RCC 7860 (cell line): ENCODE measurements at regions not wholly inside any gene's neighbourhood (a gene's known extent, or its start where the extent isn't known, plus 50 kb on each side); places are given as distances from the start of the nearest gene placed in this dataset.
"Not testable (repeated sequence)": the region's sequence is repeated elsewhere in the genome, so short reads cannot be mapped to it uniquely, and the experiment has no call there.

Experiments used
- DNase-seq: peaks from one replicate; pipeline ENCODE4 v3.0.0-alpha.2; 2015; ENCODE audit warnings: low spot score
- FAIRE-seq: peaks from 2 replicates; lab custom pipeline; 2012; peaks lifted over from hg19 to GRCh38; lab: Jason Lieb, UNC

- DNase-seq (no peak), FAIRE-seq (no peak)
Observed at GRCh38 chr11:57047610-57048009, 58.9 kb downstream of the OR5AK2 start.

- no peak for FAIRE-seq
- DNase-seq: no peak
Observed at GRCh38 chr11:57049749-57050148, 61.0 kb downstream of the OR5AK2 start.

- no peak for DNase-seq
- FAIRE-seq: no peak
Observed at GRCh38 chr11:57054817-57055216, 66.1 kb downstream of the OR5AK2 start.

DNA sequence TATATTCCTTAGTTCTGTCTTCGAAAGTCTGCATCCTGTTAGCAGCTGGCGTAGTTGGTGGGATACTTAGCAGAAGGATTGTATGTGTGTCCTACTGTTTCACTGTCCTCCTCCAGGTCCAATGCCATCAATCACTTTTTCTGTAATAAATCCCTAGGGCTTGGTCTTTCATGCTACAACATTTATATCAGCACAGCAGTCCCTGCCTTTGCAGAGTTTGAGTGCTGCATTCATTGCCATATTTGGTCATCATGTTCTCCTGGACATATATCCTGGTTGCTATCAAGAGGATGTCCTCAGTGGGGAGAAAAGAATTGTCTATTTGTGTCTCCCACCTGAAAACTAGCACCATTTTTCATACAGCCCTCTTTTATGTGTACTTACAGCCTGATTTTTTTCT is 67.0 kb downstream of the OR5AK2 start:
- no peak for FAIRE-seq
- no peak for DNase-seq

DNA sequence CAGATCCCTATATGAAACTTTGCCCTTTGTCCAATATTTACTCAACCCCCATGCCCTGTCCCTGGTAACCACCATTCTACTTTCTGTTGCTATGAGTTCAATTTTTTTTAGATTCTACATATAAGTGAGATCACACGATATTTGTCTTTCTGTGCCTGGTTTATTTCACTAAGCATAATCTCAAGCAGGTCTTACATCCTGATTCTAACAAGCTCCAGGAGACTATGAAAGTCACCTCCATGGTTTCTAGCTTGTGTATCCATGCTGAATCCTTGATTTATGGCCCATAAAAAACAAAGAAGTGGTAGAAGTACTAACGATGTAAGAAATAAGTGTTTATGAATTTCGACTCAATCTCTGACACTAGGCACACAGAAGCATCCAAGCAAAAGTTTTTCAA is 68.0 kb downstream of the OR5AK2 start:
- no peak for FAIRE-seq
- DNase-seq: no peak

- no peak for FAIRE-seq
- DNase-seq: no peak
Observed at GRCh38 chr11:57057561-57057960, 68.8 kb downstream of the OR5AK2 start.

DNA sequence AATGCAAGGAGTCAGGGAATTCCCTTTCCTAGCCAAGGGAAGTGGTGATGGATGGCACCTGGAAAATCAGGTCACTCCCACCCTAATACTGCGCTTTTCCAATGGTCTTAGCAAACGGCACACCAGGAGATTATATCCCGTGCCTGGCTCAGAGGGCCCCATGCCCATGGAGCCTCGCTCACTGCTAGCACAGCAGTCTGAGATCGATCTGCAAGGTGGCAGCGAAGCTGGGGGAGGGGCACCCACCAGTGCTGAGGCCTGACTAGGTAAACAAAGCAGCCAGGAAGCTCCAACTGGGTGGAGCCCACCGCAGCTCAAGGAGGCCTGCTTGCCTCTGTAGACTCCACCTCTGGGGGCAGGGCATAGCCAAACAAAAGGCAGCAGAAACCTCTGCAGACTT is 74.2 kb downstream of the OR5AK2 start:
- not testable (repeated sequence) for FAIRE-seq, DNase-seq

DNA sequence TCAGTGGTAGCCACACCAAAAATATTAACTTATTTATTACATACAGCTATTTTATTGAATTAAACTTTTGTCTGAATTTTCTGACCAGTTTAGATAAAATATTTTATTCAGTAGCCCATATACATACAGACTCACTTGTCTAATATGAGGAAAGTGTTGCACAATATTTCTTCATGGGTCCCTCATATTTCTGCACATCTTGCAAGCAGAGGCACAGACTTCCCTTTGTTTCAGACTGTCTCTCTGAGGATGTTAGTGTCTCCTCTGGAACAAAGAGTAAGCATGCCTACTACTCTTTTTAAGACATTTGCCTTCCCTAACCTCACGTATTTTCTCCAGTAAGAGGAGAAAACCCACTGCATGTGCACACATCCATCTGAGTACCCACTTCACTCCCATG is 81.2 kb downstream of the OR5AK2 start:
- no peak for FAIRE-seq
- DNase-seq: no peak

DNA sequence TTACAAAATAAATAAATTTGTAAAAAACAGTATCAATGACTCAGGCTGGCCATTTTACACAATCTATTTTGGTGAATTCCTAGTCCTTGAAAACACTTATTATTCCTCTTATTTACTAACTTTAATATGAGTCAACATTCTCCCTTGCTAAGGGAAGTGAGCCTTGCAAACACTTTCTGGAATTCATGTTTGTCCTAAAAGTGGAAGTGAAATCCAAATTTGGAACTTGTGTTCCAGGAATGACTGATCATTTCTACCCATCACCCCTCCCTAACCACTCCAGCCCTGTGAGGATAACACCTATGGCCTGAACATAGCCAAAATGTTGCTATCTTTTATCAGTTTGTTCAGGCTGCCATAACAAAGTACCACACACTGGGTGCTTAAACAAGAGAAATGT is 83.1 kb downstream of the OR5AK2 start:
- no peak for DNase-seq
- no peak for FAIRE-seq

GRCh38 chr11:57072640-57073039 is 83.9 kb downstream of the OR5AK2 start:
- peak; percentile 75 for FAIRE-seq
- DNase-seq: peak; percentile 80

GRCh38 chr11:57073128-57073527 is 84.4 kb downstream of the OR5AK2 start:
- FAIRE-seq: no peak
- DNase-seq: no peak

DNA sequence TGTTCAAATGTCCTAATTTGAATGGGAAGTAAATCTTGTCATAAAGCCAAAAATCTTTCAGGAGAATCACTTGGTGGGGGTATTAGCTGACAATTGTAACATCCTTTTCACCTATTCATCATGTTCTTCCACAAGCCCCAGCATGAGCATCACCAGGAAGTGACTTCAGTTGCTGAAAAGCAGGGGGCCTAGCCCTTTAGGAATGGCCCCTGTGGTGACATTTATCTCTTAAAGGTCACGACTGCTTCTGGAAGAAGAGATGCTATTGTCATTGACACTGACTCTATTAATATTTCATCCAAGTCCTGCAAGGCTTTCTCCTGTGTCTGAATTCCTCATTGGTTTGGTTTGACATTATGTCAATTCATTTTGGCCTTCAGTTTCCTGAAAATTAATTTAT is 92.6 kb downstream of the OR5AK2 start:
- FAIRE-seq (no peak), DNase-seq (no peak)

DNA sequence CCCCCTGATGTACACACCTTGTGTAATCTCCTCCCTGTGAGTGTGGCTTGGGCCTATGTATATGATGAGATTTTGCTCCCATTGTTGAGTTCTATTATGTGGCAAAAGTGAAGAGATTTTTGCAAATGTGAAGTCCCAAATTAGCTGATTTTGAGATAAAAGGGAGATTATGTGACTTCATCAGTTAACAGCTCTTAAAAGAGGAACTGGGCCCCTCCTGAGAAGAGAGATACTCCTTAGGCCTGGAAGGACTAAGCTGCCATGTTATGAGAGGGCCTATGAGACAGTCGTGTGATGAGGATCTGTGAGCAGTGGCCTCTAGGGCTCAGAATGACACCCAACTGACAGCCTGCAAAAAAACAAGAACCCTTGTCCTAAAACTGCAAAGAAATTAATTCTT is 93.4 kb downstream of the OR5AK2 start:
- FAIRE-seq: no peak

DNA sequence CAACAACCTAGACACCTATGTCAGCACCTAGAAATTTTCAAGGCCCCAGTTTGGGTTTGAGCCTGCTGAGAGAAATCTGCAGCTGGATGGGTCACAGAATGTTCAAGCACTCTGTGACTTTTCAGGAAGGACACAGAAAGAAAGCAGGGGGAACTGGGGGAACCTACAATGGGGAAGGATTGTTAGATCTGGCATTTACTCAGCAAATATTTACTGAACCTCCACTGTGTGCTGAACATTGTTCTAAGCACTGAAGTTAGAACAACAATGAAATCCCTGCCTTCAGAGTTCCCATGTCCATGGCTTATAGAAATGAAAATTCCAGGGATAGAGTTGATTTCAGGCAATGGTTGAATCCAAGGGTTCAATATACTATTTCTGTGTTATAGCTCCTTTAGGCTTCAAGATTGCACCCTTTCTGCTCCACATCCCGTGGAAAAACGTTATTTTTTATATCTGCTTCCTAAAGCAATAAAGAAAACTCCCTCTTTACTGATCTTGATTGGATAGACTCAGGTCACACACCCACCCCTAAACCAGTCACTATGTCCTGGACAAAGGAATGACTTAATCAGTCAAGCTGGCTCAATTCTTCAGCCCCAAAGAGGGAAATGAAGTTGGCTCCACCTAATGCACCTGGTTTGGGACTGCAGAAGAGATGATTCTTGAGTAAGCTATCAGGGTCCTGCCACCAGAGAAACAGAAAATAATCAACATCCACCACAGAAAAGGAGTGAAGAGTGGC is 95.1 kb downstream of the OR5AK2 start:
- no peak for DNase-seq
- FAIRE-seq: no peak

More for the DNA sequence above, 93.4 kb downstream of the OR5AK2 start:
- DNase-seq: no peak

- DNase-seq (no peak), FAIRE-seq (no peak)
Observed at GRCh38 chr11:57085611-57086010, 96.1 kb upstream of the LRRC55 start.

GRCh38 chr11:57087991-57088390 is 93.8 kb upstream of the LRRC55 start:
- FAIRE-seq: no peak
- DNase-seq: no peak

- DNase-seq (no peak), FAIRE-seq (no peak)
Observed at GRCh38 chr11:57092028-57092698, 89.6 kb upstream of the LRRC55 start.

DNA sequence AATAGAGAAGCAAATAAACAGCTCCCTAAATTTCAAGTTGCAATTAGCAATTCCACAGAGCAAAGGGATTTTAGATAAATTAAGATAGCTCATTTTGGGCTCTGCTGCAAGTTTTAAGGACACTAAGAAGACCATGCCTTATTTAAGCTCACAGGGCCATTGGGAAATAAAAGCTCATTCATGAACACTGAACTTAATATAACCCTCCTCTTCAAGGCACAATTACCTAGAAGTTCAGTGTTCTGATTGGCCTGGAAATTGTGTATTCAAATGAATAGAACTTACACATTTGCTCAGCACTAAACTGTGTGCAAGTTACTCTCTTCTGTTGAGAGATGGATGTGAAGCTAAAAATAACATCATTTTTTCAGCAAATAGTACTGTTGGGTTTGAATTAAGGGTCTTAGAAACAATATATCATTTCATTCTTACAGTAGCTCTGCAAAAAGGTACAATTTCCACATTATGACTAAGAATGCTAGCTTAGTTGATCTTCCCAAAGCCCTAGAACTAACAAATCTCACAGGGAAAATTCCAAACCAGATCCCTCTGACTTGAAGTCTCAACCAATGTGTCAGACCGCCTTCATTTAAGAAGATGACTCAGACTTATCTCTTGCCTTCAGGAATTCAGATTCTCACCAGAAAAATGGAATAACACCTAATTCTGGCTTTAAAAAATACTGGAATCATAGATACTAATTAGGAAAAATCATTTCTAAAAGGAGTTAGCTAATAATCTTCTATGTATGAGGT is 87.4 kb upstream of the LRRC55 start:
- DNase-seq: peak; percentile 5
- no peak for FAIRE-seq

- FAIRE-seq: no peak
Observed at GRCh38 chr11:57095417-57095816, 86.3 kb upstream of the LRRC55 start.

DNA sequence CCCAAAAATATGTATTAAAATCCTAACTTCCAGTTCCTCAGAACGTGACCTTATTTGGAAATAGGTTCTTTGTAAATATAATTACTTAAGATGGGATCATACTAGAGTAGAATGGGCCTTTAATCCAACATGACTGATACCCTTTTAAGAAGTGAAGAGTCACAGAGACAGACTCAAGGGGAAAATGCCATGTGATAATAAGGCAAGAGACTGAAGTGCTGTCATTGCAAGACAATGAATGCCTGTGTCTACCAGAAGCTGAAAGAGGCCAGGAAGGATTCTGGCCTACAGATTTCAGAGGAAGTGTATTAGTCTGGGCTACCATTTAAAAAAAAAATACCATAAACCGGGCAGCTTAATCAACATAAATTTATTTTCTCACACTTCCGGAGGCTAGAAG is 85.9 kb upstream of the LRRC55 start:
- DNase-seq (no peak), FAIRE-seq (no peak)

More at GRCh38 chr11:57095417-57095816, 86.3 kb upstream of the LRRC55 start:
- no peak for DNase-seq

DNA sequence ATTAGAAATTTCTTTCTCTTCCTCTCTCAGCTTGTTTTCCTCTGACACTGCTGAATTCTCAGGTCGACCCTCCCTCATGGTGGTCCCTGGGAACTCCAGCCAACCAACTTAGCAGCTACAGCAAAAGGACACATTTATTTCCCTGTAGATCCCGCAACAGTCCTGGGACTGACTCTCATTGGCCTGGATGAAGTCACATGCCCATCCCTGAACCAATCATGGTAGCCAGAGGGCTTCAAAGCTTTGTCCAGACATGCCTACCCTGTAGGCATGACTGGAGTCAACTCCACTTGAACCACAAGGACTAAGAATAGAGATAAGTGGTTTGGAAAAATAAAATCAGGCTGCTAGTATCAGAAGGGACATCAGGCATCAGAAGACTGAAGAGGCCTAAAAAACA is 84.6 kb upstream of the LRRC55 start:
- no peak for FAIRE-seq

GRCh38 chr11:57098191-57098590 is 83.6 kb upstream of the LRRC55 start:
- DNase-seq (no peak), FAIRE-seq (no peak)

More for the DNA sequence above, 84.6 kb upstream of the LRRC55 start:
- DNase-seq: no peak
